ENCODE measurements at regions not wholly inside any gene's neighbourhood (a gene's known extent, or its start where the extent isn't known, plus 50 kb on each side); places are given as distances from the start of the nearest gene placed in this dataset.
A peak's percentile ranks its signal among the peaks of the same experiment; 100 is the strongest.

- Histone ChIP-seq H4K20me1 (ENCODE audit: insufficient read depth) (no peaks in the 10 kb centered on the region), H3K27ac (no peak overlapping the region), H3K27me3 (replicated peaks; ENCODE audit: insufficient read depth) (no peaks in the 10 kb centered on the region), H3F3A (ENCODE audit: insufficient read depth) (no peaks in the 10 kb centered on the region), H3K9ac (no peak overlapping the region), H3K4me2 (ENCODE audit: unreplicated experiment) (no peak overlapping the region), H3K9me3 (ENCODE audit: low read depth) (no peaks in the 10 kb centered on the region), H3K36me3 (ENCODE audit: low read depth) (no peaks in the 10 kb centered on the region), H3K9me2 (ENCODE audit: insufficient read depth) (no peaks in the 10 kb centered on the region), H2AFZ (no peak overlapping the region), H3K4me3 (no peak overlapping the region), H3K79me2 (ENCODE audit: insufficient read depth) (no peaks in the 10 kb centered on the region), H3K4me1 (ENCODE audit: insufficient read depth) (no peaks in the 10 kb centered on the region)
- in situ Hi-C loops (cut with MboI), result no loop called here
- 54 to 56% methylated on average over 3 of the region's 3 CpGs for WGBS, 2 experiments (ENCODE audit: low coverage in 1 of 2, low lambda C conversion rate in 2 of 2, missing lambda C conversion rate in 2 of 2)
- DNase-seq, result no peak
- no peak for TF ChIP-seq EZH2 (IDR thresholded peaks at IDR 0.05; ENCODE audit: insufficient read depth, poor library complexity, severe bottlenecking)
- TF ChIP-seq EZH2phosphoT487 (IDR thresholded peaks at IDR 0.05; ENCODE audit: insufficient read depth, low read depth), result no peak
Measured at GRCh38 chr7:114364151-114364550, 50.5 kb upstream of the FOXP2 start.

- Histone ChIP-seq H3K9ac (no peak overlapping the region), H3K9me3 (ENCODE audit: low read depth) (no peaks in the 10 kb centered on the region), H3K9me2 (ENCODE audit: insufficient read depth) (no peaks in the 10 kb centered on the region), H4K20me1 (ENCODE audit: insufficient read depth) (no peaks in the 10 kb centered on the region), H3F3A (ENCODE audit: insufficient read depth) (no peaks in the 10 kb centered on the region), H3K27me3 (replicated peaks; ENCODE audit: insufficient read depth) (no peaks in the 10 kb centered on the region), H3K27ac (no peak overlapping the region), H3K79me2 (ENCODE audit: insufficient read depth) (no peaks in the 10 kb centered on the region), H3K4me1 (ENCODE audit: insufficient read depth) (no peaks in the 10 kb centered on the region), H3K36me3 (ENCODE audit: low read depth) (no peaks in the 10 kb centered on the region), H2AFZ (no peak overlapping the region), H3K4me3 (no peak overlapping the region), H3K4me2 (ENCODE audit: unreplicated experiment) (no peak overlapping the region)
- in situ Hi-C loops (cut with MboI), result no loop called here
- no peak for DNase-seq
- WGBS, 2 experiments (ENCODE audit: low coverage in 1 of 2, low lambda C conversion rate in 2 of 2, missing lambda C conversion rate in 2 of 2), result 93 to 94% methylated on average over 1 of the region's 1 CpG
- TF ChIP-seq EZH2 (IDR thresholded peaks at IDR 0.05; ENCODE audit: insufficient read depth, poor library complexity, severe bottlenecking) (no peak), EZH2phosphoT487 (IDR thresholded peaks at IDR 0.05; ENCODE audit: insufficient read depth, low read depth) (no peak)
Measured at GRCh38 chr7:114363292-114363691, 51.3 kb upstream of the FOXP2 start.

GRCh38 chr7:114358911-114359310, 55.7 kb upstream of the FOXP2 start:
- Histone ChIP-seq H3K9me2 (ENCODE audit: insufficient read depth) (no peaks in the 10 kb centered on the region), H3K4me1 (ENCODE audit: insufficient read depth) (peaks cover 8% of the 10 kb centered on the region), H3K27ac (no peak overlapping the region), H3K27me3 (replicated peaks; ENCODE audit: insufficient read depth) (no peaks in the 10 kb centered on the region), H3K36me3 (ENCODE audit: low read depth) (no peaks in the 10 kb centered on the region), H3K79me2 (ENCODE audit: insufficient read depth) (no peaks in the 10 kb centered on the region), H3K9ac (no peak overlapping the region), H4K20me1 (ENCODE audit: insufficient read depth) (no peaks in the 10 kb centered on the region), H2AFZ (no peak overlapping the region), H3K4me2 (ENCODE audit: unreplicated experiment) (no peak overlapping the region), H3F3A (ENCODE audit: insufficient read depth) (no peaks in the 10 kb centered on the region), H3K4me3 (no peak overlapping the region), H3K9me3 (ENCODE audit: low read depth) (no peaks in the 10 kb centered on the region)
- no peak for DNase-seq
- TF ChIP-seq EZH2phosphoT487 (IDR thresholded peaks at IDR 0.05; ENCODE audit: insufficient read depth, low read depth), result no peak
- TF ChIP-seq EZH2 (IDR thresholded peaks at IDR 0.05; ENCODE audit: insufficient read depth, poor library complexity, severe bottlenecking), result no peak
- 74 to 76% methylated on average over 2 of the region's 2 CpGs for WGBS, 2 experiments (ENCODE audit: low coverage in 1 of 2, low lambda C conversion rate in 2 of 2, missing lambda C conversion rate in 2 of 2)
- in situ Hi-C loops (cut with MboI), result no loop called here

GRCh38 chr7:114356133-114356532, 58.5 kb upstream of the FOXP2 start:
- H4K20me1 ChIP-seq (ENCODE audit: insufficient read depth), result no peaks in the 10 kb centered on the region
- no peaks in the 10 kb centered on the region for H3K27me3 ChIP-seq (replicated peaks; ENCODE audit: insufficient read depth)
- in situ Hi-C loops (cut with MboI), result no loop called here
- H3K79me2 ChIP-seq (ENCODE audit: insufficient read depth), result no peaks in the 10 kb centered on the region
- no peak overlapping the region for H2AFZ ChIP-seq
- 78 to 80% methylated on average over 3 of the region's 3 CpGs for WGBS, 2 experiments (ENCODE audit: low coverage in 1 of 2, low lambda C conversion rate in 2 of 2, missing lambda C conversion rate in 2 of 2)
- TF ChIP-seq EZH2phosphoT487 (IDR thresholded peaks at IDR 0.05; ENCODE audit: insufficient read depth, low read depth) (no peak), EZH2 (IDR thresholded peaks at IDR 0.05; ENCODE audit: insufficient read depth, poor library complexity, severe bottlenecking) (no peak)
- peak; percentile 20 for DNase-seq
- peaks cover 8% of the 10 kb centered on the region for H3K4me1 ChIP-seq (ENCODE audit: insufficient read depth)
- no peaks in the 10 kb centered on the region for H3F3A ChIP-seq (ENCODE audit: insufficient read depth)
- no peak overlapping the region for H3K4me3 ChIP-seq
- H3K9me2 ChIP-seq (ENCODE audit: insufficient read depth), result no peaks in the 10 kb centered on the region
- no peak overlapping the region for H3K27ac ChIP-seq
- no peak overlapping the region for H3K9ac ChIP-seq
- no peaks in the 10 kb centered on the region for H3K9me3 ChIP-seq (ENCODE audit: low read depth)
- no peak overlapping the region for H3K4me2 ChIP-seq (ENCODE audit: unreplicated experiment)
- no peaks in the 10 kb centered on the region for H3K36me3 ChIP-seq (ENCODE audit: low read depth)

GRCh38 chr7:114354306-114354705, 60.3 kb upstream of the FOXP2 start:
- peaks cover 8% of the 10 kb centered on the region for H3K4me1 ChIP-seq (ENCODE audit: insufficient read depth)
- DNase-seq, result no peak
- WGBS, 2 experiments (ENCODE audit: low coverage in 1 of 2, low lambda C conversion rate in 2 of 2, missing lambda C conversion rate in 2 of 2), result 78 to 93% methylated on average over 1 of the region's 1 CpG
- H2AFZ ChIP-seq, result no peak overlapping the region
- no peak overlapping the region for H3K27ac ChIP-seq
- no peak overlapping the region for H3K4me3 ChIP-seq
- no peaks in the 10 kb centered on the region for H3K9me3 ChIP-seq (ENCODE audit: low read depth)
- no peaks in the 10 kb centered on the region for H4K20me1 ChIP-seq (ENCODE audit: insufficient read depth)
- no peaks in the 10 kb centered on the region for H3K9me2 ChIP-seq (ENCODE audit: insufficient read depth)
- H3K27me3 ChIP-seq (replicated peaks; ENCODE audit: insufficient read depth), result no peaks in the 10 kb centered on the region
- in situ Hi-C loops (cut with MboI), result no loop called here
- H3K79me2 ChIP-seq (ENCODE audit: insufficient read depth), result no peaks in the 10 kb centered on the region
- no peak overlapping the region for H3K4me2 ChIP-seq (ENCODE audit: unreplicated experiment)
- no peaks in the 10 kb centered on the region for H3F3A ChIP-seq (ENCODE audit: insufficient read depth)
- TF ChIP-seq EZH2 (IDR thresholded peaks at IDR 0.05; ENCODE audit: insufficient read depth, poor library complexity, severe bottlenecking) (no peak), EZH2phosphoT487 (IDR thresholded peaks at IDR 0.05; ENCODE audit: insufficient read depth, low read depth) (no peak)
- H3K36me3 ChIP-seq (ENCODE audit: low read depth), result no peaks in the 10 kb centered on the region
- no peak overlapping the region for H3K9ac ChIP-seq
